ENCODE measurements at regions not wholly inside any gene's neighbourhood (a gene's known extent, or its start where the extent isn't known, plus 50 kb on each side); places are given as distances from the start of the nearest gene placed in this dataset.

DNA sequence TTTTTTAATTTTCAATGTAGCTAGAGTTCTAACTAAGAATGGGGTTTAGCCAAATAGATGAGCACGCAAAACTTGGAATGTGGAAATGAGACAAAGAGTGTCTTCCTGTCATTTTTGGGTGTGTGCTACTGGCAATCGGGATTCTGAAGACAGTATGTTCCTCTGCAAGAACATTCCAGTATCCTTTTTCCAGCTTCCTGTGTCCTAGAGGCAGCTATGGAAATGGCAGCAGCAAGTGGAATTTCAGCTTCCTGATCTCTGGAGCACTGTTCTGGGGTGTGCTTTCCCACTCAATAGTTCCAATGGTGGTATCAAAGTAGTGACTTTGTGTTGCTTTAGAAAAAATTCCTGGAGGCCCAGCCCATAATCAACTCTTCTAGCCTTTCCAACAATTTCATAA lies 642.9 kb upstream of the KCNMB2 start:
- TF ChIP-seq, protein P1, sequence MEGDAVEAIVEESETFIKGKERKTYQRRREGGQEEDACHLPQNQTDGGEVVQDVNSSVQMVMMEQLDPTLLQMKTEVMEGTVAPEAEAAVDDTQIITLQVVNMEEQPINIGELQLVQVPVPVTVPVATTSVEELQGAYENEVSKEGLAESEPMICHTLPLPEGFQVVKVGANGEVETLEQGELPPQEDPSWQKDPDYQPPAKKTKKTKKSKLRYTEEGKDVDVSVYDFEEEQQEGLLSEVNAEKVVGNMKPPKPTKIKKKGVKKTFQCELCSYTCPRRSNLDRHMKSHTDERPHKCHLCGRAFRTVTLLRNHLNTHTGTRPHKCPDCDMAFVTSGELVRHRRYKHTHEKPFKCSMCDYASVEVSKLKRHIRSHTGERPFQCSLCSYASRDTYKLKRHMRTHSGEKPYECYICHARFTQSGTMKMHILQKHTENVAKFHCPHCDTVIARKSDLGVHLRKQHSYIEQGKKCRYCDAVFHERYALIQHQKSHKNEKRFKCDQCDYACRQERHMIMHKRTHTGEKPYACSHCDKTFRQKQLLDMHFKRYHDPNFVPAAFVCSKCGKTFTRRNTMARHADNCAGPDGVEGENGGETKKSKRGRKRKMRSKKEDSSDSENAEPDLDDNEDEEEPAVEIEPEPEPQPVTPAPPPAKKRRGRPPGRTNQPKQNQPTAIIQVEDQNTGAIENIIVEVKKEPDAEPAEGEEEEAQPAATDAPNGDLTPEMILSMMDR (IDR thresholded peaks at IDR 0.05; ENCODE audit: low read depth, low read length): no peak
- TF ChIP-seq MYC (IDR thresholded peaks at IDR 0.05; ENCODE audit: low read depth, low read length): no peak
- TF ChIP-seq, protein P2, sequence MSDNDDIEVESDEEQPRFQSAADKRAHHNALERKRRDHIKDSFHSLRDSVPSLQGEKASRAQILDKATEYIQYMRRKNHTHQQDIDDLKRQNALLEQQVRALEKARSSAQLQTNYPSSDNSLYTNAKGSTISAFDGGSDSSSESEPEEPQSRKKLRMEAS (IDR thresholded peaks at IDR 0.05; ENCODE audit: low read depth, low read length): no peak
- TF ChIP-seq POLR2A (IDR thresholded peaks at IDR 0.05; ENCODE audit: extremely low read depth, insufficient read length): no peak
- no peak for DNase-seq (ENCODE audit: low read depth)

DNA sequence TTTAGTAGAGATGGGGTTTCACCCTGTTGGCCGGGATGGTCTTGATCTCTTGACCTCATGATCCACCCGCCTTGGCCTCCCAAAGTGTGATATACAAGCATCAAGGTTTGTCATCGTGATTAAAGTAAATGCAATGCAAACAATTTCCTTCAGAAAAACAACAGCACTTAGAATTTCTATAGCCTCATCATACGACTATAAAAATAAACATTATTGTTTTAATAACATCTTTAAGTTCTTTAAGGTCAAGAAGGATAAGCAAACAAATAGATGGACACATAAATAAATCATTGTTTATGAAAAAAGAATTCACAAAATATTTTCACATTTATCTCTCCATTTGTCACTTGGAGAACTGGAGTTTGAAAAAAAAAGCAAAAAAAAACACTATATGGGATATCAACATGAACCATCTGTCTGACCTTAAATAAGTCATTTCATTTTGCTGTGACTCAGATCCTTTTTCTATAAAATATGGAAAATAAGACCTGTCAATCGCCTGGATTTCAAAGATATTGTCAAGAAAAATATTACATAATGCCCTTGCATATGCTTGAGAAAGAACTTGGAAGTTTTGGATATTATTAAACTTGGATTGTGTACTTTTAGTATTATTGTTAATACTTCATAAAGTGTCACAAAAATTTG lies 642.0 kb upstream of the KCNMB2 start:
- TF ChIP-seq MYC (IDR thresholded peaks at IDR 0.05; ENCODE audit: low read depth, low read length) (no peak), POLR2A (IDR thresholded peaks at IDR 0.05; ENCODE audit: extremely low read depth, insufficient read length) (no peak)
- TF ChIP-seq, protein P1 (IDR thresholded peaks at IDR 0.05; ENCODE audit: low read depth, low read length): no peak
- TF ChIP-seq, protein P2 (IDR thresholded peaks at IDR 0.05; ENCODE audit: low read depth, low read length): no peak
- no peak overlapping the region for H3K4me3 ChIP-seq (ENCODE audit: low read depth, low read length)
- DNase-seq (ENCODE audit: low read depth): no peak

More for the DNA sequence above, 642.9 kb upstream of the KCNMB2 start:
- no peak overlapping the region for H3K4me3 ChIP-seq (ENCODE audit: low read depth, low read length)

DNA sequence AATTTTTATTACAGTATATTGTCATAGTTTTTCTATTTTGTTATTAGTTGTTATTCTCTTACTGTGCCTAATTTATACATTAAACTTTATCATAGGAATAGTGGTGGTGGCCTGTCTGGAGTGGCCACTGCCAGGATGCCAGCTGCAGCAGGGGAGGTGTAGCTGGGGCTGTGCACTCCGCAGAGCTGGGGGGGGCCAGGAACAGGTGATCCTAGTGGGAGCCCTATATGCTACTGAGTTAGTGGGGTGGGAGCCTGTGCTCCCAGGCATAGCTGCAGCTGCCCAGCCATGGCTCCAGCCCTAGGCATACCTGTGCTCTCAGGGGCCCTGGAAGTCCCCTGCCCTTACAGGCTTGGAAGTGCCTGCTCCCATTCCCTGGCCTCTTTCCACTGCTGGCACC lies 638.1 kb upstream of the KCNMB2 start:
- TF ChIP-seq, protein P1 (IDR thresholded peaks at IDR 0.05; ENCODE audit: low read depth, low read length): no peak
- TF ChIP-seq POLR2A (IDR thresholded peaks at IDR 0.05; ENCODE audit: extremely low read depth, insufficient read length) (no peak), MYC (IDR thresholded peaks at IDR 0.05; ENCODE audit: low read depth, low read length) (no peak)
- TF ChIP-seq, protein P2 (IDR thresholded peaks at IDR 0.05; ENCODE audit: low read depth, low read length): no peak
- H3K4me3 ChIP-seq (ENCODE audit: low read depth, low read length): no peak overlapping the region
- DNase-seq (ENCODE audit: low read depth): no peak

DNA sequence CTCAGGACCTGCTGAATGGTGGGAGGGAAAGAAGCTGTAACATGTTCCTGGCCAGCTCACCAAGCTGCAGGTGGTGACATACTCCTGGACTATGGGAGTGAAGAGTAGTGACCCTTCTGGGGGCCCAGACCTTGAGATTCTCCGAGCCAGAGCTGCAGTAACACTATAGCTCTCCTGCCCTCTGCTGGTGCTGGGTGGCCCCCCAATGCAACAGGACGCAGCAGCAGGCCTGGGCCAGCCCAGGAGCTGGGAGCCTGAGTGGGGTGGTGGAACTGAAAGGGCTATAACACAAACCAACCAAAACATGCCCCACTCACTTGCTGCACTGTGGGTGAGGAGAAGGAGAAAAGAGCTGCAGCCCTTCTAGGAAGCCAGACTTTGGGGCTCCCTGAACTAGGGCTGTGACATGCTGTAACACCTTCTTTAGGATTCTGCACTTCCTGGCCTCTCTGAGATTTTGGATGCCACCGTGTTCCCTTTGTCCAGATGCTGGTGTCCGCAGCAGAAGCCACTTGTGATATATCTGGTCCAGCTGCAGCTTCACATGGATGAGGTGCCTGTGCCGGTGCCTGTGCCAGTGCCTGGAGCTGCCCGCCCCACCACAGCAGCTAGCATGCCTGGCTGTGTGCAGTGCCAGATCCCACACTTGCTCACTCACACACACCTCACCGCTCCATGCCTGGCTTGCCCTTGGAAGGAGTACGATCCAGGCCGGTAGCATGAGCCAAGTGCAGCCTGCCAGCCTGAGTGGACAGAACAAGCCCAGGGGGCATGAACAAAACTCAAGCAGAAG lies 636.8 kb upstream of the KCNMB2 start:
- TF ChIP-seq, protein P2 (IDR thresholded peaks at IDR 0.05; ENCODE audit: low read depth, low read length): no peak
- TF ChIP-seq MYC (IDR thresholded peaks at IDR 0.05; ENCODE audit: low read depth, low read length) (no peak), POLR2A (IDR thresholded peaks at IDR 0.05; ENCODE audit: extremely low read depth, insufficient read length) (no peak)
- DNase-seq (ENCODE audit: low read depth): no peak

DNA sequence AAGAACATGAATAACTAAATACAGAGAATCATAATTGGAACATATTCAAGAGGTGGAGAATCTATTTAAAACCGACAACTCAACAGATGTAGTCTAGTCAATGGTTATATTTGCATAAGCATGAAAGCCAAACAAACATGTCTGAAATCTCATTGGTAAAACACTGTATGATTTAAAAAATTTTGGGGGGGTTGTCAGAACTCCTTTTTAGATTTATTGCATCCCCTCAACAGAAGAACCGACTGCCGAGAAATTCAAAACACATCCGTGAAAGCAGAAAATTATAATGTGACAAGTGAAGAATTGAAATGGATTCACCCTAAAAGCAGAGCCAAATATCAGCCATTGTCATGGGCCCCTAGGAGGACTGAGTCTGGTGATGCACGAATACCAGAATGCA lies 633.4 kb upstream of the KCNMB2 start:
- TF ChIP-seq, protein P2 (IDR thresholded peaks at IDR 0.05; ENCODE audit: low read depth, low read length): no peak
- TF ChIP-seq, protein P1 (IDR thresholded peaks at IDR 0.05; ENCODE audit: low read depth, low read length): no peak
- TF ChIP-seq MYC (IDR thresholded peaks at IDR 0.05; ENCODE audit: low read depth, low read length): no peak
- TF ChIP-seq POLR2A (IDR thresholded peaks at IDR 0.05; ENCODE audit: extremely low read depth, insufficient read length): no peak
- DNase-seq (ENCODE audit: low read depth): no peak

More for the DNA sequence above, 636.8 kb upstream of the KCNMB2 start:
- no peak overlapping the region for H3K4me3 ChIP-seq (ENCODE audit: low read depth, low read length)

DNA sequence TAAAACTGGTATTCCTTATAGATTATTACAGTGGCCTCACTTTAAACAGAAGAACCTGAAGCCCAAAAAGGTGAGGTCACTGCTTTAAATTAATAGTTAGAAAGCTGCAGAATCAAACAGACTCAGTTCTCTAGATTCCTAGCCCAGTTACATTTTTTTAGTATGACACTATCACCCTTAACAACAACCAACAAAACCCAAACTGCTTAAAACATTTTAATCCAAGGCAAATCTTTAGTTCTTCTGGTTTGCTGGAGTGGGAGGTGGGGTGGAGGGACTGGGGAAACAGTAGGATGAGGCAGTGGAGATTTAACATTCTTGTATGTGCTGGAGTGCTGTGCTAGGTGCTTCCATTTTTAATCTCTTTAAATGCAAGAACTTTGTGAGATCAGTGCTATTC lies 631.6 kb upstream of the KCNMB2 start:
- no peak for DNase-seq (ENCODE audit: low read depth)
- no peak for TF ChIP-seq POLR2A (IDR thresholded peaks at IDR 0.05; ENCODE audit: extremely low read depth, insufficient read length)
- TF ChIP-seq, protein P1 (IDR thresholded peaks at IDR 0.05; ENCODE audit: low read depth, low read length): no peak
- TF ChIP-seq, protein P2 (IDR thresholded peaks at IDR 0.05; ENCODE audit: low read depth, low read length): no peak
- no peak for TF ChIP-seq MYC (IDR thresholded peaks at IDR 0.05; ENCODE audit: low read depth, low read length)
- no peak overlapping the region for H3K4me3 ChIP-seq (ENCODE audit: low read depth, low read length)

More for the DNA sequence above, 633.4 kb upstream of the KCNMB2 start:
- no peak overlapping the region for H3K4me3 ChIP-seq (ENCODE audit: low read depth, low read length)
